ENCODE measurements at regions not wholly inside any gene's neighbourhood (a gene's known extent, or its start where the extent isn't known, plus 50 kb on each side); places are given as distances from the start of the nearest gene placed in this dataset.

DNA sequence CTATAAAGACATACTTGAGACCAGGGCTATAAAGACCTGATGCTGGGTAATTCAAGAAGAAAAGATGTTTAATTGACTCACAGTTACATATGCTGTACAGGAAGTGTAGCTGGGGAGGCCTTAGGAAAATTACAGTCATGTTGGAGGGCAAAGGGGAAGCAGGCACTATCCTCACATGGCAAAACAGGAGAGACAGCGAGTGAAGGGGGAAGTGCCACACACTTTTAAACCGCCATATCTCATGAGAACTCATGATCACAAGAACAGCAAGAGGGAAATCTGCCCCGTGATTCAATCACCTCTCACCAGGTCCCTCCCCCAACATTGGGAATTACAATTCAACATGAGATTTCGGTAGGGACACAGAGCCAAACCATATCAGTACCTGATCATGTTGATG lies 89.9 kb upstream of the ADAMTSL1 start:
- H2AK5ac ChIP-seq (ENCODE audit: insufficient read length, low read length), result no peak overlapping the region
- Mint-ChIP-seq H3K36me3 (ENCODE audit: insufficient read depth in 1 of 3, low read depth in 3 of 3) (no peaks in the 10 kb centered on the region), H3K9me3 (no peaks in the 10 kb centered on the region), H3K4me1 (peaks cover 11 to 20% of the 10 kb centered on the region in 2 experiments), H3K27ac (no peak overlapping the region), H3K27me3 (ENCODE audit: low read depth) (no peaks in the 10 kb centered on the region), H3K4me3 (no peak overlapping the region)
- no peak overlapping the region for H3K4me2 ChIP-seq (ENCODE audit: insufficient read depth, insufficient read length, low read length)
- H3K56ac ChIP-seq (ENCODE audit: insufficient read length, low read depth, low read length), result no peak overlapping the region
- no peaks in the 10 kb centered on the region for H3K27me3 ChIP-seq (ENCODE audit: insufficient read depth, low read length)
- H3T11ph ChIP-seq (ENCODE audit: low read length), result no peak overlapping the region
- no peak overlapping the region for H2BK20ac ChIP-seq (ENCODE audit: low read depth, low read length, poor library complexity, severe bottlenecking)
- TF ChIP-seq, protein P1, sequence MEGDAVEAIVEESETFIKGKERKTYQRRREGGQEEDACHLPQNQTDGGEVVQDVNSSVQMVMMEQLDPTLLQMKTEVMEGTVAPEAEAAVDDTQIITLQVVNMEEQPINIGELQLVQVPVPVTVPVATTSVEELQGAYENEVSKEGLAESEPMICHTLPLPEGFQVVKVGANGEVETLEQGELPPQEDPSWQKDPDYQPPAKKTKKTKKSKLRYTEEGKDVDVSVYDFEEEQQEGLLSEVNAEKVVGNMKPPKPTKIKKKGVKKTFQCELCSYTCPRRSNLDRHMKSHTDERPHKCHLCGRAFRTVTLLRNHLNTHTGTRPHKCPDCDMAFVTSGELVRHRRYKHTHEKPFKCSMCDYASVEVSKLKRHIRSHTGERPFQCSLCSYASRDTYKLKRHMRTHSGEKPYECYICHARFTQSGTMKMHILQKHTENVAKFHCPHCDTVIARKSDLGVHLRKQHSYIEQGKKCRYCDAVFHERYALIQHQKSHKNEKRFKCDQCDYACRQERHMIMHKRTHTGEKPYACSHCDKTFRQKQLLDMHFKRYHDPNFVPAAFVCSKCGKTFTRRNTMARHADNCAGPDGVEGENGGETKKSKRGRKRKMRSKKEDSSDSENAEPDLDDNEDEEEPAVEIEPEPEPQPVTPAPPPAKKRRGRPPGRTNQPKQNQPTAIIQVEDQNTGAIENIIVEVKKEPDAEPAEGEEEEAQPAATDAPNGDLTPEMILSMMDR (conservative IDR thresholded peaks at IDR 0.05), result no peak
- no peak overlapping the region for H3K18ac ChIP-seq (ENCODE audit: insufficient read length, low read depth, low read length)
- no peaks in the 10 kb centered on the region for H3K9me3 ChIP-seq (ENCODE audit: control insufficient read depth, low read depth, low read length)
- no peak overlapping the region for H3K27ac ChIP-seq (ENCODE audit: insufficient read length, low read depth, low read length)
- no peak overlapping the region for H3K23ac ChIP-seq (ENCODE audit: insufficient read length, low read depth, low read length)
- no peak overlapping the region for H4K91ac ChIP-seq (ENCODE audit: insufficient read length, low read depth, low read length)
- H3K79me1 ChIP-seq (ENCODE audit: insufficient read depth, low read depth, low read length, poor library complexity, severe bottlenecking), result no peaks in the 10 kb centered on the region
- H2BK12ac ChIP-seq (ENCODE audit: insufficient read length, low read depth, low read length), result no peak overlapping the region
- H3K4me1 ChIP-seq (ENCODE audit: insufficient read depth, low read length), result no peaks in the 10 kb centered on the region
- H3K14ac ChIP-seq (ENCODE audit: insufficient read depth, low read length), result no peak overlapping the region
- no peak overlapping the region for H2BK15ac ChIP-seq (ENCODE audit: low read depth, low read length)
- no peak overlapping the region for H3K4ac ChIP-seq (ENCODE audit: low read depth, low read length)
- H3K9ac ChIP-seq (ENCODE audit: extremely low read depth, insufficient read length, low read length), result no peak overlapping the region
- no CpG with 5 or more reads among the region's 4 CpGs for WGBS (ENCODE audit: extremely low coverage, insufficient read length, low lambda C conversion rate)
- no peak overlapping the region for H2AFZ ChIP-seq (ENCODE audit: low read length)
- H3K79me2 ChIP-seq (ENCODE audit: insufficient read depth, low read length), result no peaks in the 10 kb centered on the region
- no peaks in the 10 kb centered on the region for H3K23me2 ChIP-seq (ENCODE audit: insufficient read length, low read depth, low read length, poor library complexity, severe bottlenecking)
- H2BK5ac ChIP-seq (ENCODE audit: insufficient read length, low read length), result no peak overlapping the region
- no peak for DNase-seq
- H4K20me1 ChIP-seq (ENCODE audit: control insufficient read depth, insufficient read depth, insufficient read length), result no peaks in the 10 kb centered on the region
- H2BK120ac ChIP-seq (ENCODE audit: low read depth, low read length, poor library complexity, severe bottlenecking), result no peak overlapping the region
- no peak overlapping the region for H4K5ac ChIP-seq (ENCODE audit: insufficient read length, low read depth, low read length)
- H4K8ac ChIP-seq (replicated peaks; ENCODE audit: insufficient read length, low read depth, low read length), result no peak overlapping the region
